ENCODE measurements at regions not wholly inside any gene's neighbourhood (a gene's known extent, or its start where the extent isn't known, plus 50 kb on each side); places are given as distances from the start of the nearest gene placed in this dataset.
A peak's percentile ranks its signal among the peaks of the same experiment; 100 is the strongest.

DNA sequence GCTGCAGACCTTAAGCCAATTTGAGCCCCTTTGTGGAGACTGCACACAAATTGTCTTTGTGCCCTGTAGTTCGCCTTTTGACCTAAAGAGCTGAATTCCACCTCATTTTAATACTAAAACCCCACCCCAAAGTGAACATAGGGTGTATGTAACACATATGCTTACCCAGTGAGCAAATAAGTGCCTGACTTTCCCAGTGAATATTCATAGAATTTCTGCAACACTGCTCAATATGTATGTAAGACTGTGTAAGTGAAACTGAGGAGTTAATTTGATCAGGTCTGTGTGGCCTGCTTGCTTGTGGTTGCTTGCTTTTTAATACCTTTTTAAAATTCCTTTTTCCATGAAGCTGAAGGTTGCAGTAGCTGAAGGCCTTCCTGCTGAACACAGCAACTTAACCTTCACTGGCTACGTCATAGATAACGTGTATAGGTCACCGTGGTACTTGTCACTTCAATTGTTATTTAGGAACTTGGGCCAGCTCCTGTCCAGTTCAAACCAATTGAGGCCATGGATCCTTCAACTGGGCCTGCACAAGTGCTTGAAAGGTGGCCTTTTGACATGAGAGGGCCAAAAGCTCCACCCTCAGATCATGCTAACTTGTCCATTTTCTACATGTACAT is 131.7 kb upstream of the BTBD3 start:
- DNase-seq (ENCODE audit: extremely low read depth, low read depth, low spot score) = no peak

DNA sequence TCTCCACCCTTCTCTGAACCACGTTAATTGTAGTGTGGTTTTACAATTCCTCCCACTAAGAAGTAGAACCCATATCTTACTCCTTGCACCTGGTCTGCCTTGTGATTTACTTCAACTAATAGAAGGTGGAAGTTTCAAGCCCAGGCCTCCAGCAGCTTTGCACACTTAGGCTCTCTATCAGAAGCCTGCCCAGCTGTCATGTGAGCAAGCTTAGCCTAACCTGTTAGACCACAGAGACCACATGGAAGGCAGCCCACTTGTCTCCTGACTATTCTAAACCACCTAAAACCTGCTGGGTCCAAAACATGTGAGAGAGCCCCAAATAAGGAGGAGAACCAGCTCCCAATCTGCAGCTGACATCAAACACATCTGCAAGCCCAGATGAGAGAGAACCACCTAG is 127.6 kb upstream of the BTBD3 start:
- DNase-seq (ENCODE audit: extremely low read depth, low read depth, low spot score) = no peak

DNA sequence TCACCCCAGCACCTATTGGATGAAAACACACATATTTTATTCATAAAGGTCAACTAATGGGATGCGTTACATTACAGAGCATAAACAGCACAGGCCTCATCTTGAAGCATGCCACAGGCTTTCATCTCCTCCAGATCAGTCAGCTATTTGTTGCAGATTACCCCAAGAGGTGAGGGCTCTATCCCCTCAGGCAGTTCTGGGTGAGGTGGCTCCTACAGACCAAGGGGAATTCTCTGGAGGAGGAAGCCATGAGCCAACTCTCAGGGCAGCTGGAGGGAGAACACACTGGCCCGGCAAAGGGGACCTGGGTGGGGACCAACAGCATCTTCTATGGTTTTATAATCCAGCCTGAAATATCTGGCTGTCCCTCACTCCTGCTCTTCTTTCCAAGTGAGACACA is 126.4 kb upstream of the BTBD3 start:
- no peak for DNase-seq (ENCODE audit: extremely low read depth, low read depth, low spot score)

DNA sequence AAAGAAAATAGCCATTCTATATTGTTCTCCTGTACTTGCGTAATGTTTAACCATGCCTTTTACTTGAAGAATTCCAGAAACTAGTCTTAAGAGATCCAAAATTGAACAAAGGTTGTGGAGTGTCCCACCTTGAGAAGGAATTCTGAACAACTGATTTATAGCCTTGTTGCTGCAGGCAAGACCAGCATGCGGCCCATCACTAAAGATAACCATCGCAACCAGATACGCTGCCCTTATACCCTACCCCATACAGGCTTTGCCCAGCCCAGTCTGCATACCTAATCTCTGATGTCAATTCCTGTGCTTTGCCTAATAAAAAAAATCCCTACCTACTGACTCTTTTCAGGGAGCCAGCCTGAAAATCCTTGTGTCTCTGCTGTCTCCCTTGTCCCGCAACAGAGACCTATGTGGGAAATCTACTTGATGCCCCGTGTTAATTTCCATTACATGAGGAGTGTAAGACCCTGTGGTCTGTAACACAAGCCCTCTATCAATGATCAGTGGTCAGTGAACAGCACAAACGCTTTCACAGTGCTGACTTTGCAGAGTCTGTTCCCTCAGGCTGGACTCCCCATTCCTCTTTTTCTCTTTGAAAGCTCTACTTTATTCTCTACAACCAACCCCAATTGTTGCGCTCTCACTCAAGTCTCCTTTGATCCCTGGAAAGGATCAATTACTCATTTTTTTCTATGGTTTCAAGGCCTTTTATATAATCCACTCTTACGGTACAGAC is 125.7 kb upstream of the BTBD3 start:
- DNase-seq (ENCODE audit: extremely low read depth, low read depth, low spot score) = no peak

DNA sequence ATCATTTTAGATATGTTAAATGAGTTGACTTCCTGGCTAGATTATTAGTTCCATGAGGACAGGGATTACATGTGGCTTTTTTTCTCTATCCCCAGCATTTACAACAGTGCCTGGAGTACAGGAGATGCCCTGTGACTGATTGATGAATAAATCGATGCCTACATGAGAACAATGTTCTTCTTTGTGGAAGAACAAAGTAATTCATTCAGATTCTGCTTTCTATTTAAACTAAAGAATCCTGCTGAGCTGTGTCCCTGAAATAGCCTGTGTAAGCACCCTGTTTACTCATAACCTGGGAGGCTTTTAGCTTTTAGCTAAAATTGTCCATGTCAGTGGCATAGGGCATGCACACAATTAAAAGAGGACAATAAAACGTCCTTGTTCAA is 125.1 kb upstream of the BTBD3 start:
- no peak for DNase-seq (ENCODE audit: extremely low read depth, low read depth, low spot score)

DNA sequence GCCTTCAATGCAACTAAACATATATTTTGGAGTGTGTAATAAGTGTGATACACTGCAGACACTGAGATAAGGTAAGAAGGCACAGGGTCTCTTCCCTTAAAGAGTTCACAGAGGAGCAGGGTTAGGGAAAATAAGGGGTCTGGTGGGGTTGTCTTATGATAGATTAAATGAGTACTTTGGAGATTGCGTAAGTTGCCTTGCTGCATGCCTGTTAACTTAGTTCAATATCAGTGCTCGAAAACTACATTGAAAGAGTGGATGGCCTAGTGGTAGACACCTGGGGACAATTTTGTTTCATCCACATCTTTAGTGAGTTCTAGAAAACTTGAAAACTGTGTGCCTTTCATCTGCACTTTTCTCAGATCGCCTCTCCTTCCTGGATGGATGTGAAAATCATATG is 123.2 kb upstream of the BTBD3 start:
- DNase-seq (ENCODE audit: extremely low read depth, low read depth, low spot score) = no peak

DNA sequence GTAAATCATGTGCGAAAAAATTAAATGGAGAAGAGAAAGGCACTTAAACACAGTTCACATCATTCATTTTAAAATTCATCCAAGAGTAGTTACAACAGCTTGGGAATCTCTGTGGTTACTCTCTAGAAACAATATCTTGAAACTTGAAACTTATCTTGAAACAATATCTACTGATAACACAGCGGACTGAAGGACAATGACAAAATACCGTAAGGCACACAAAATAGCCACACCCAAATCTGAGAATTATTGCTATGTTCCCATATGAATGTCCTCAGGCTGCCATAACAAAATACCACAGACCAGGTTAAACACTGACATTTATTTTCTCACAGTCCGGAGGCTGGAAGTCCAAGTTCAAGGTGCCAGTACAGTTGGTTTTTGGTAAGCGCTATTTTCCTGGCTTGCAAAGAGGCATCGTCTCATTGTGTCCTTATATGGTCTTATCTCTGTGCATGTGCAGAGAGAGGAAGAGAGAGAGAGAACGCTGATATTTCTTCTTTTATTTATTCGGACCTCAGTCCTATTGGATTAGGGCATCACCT is 122.5 kb upstream of the BTBD3 start:
- no peak for DNase-seq (ENCODE audit: extremely low read depth, low read depth, low spot score)

DNA sequence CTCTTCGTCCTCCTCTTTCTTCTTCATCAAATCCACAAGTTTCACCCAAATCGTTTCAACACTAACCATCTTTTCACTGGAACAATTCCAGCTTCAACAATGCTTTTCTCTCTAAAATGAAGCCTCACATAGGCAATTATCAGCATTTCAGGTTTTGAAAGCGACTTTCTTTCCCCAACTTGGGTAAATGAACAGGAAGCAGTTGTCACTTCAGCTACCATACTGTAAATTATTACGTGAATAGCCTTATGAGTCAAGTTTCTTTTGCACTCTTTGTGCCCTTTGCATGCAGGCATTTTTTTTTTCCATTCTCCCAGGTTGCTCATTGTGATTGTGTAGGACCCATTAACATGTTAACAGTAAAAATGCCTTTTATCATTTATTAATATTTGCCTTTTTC is 121.7 kb upstream of the BTBD3 start:
- DNase-seq (ENCODE audit: extremely low read depth, low read depth, low spot score) = peak; percentile 65

DNA sequence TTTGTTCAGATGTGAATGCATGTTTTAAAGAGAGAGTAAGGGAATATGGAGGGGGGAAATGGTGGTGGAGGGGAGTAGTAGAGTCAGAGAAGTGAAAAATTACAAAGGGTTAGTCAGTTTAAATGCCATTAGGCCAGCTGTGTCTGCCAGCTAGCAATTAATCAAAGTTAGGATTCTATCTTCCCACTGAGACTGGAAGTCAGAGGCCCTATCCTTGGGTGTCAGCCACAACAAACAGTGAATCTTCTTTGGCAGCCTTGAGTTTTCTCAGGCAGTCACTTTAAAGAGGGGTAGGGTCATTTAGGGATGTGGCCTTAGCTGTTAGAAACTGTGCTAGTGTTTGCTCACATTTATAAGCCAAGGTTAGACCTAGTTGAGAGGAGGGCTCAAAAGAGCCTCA is 120.5 kb upstream of the BTBD3 start:
- DNase-seq (ENCODE audit: extremely low read depth, low read depth, low spot score) = no peak

DNA sequence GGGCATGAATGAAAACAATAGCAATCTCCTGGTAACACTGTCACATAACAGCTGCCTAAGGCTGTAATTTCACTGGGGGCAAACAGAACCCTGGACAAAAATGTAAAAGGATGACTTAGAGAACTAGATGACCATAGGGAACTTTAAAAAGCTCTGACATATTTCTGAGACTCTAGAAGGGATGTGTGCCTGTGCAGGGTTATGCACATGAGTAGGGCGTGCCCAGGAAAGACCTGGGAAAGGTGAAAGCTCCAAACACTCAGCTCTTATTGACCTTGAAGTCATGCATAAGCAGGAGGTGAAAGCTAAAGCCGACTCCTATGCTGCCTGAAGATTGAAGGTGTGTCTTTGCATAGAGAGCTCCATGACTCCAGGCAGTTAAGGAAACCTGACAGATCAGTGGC is 118.4 kb upstream of the BTBD3 start:
- DNase-seq (ENCODE audit: extremely low read depth, low read depth, low spot score) = no peak

DNA sequence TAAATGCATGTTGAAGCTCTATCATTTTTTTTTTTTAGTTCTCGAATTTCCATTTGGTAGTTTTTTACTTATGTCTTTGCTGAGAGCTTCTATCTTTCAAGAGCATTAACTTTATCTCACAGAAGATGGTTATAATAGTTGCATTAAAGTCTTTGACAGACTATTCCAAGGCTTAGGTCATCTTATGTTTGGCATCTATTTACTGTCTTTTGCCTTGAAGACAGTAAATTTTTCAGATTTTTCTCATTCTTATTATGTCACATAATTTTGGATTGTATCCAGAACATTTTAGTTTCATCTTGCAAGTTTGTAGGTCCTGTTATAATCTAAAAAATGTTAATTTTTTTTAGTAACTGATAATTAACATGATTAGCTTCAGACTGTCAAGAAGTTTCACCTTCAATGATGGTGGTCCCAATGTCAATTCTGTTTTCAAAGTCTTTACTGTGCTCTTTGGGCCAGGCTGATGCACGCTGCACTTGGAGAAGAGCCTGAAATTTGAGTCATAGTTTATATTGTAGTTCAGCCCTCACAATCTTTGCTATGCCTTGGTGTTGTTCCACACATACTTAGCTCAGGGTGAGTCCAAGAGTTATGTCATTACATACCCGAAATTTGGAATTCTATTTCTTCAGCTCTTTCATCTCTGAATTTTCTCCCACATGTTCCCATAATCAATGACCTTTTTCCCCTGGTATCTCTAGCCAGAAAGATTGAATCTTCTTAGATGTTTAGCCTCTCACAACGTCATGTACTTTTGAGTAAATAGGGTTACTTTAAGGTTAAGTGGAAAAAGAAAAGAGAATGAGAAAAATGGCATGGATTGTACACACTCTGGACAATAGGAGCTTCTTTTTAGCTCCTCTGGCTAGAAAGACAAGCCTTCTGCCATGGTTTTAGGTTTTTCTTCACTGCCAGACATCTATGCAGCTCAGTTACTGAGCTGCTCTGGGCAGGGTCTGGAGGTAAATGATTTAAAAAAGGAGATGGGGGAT is 110.3 kb upstream of the BTBD3 start:
- no peak for DNase-seq (ENCODE audit: extremely low read depth, low read depth, low spot score)

DNA sequence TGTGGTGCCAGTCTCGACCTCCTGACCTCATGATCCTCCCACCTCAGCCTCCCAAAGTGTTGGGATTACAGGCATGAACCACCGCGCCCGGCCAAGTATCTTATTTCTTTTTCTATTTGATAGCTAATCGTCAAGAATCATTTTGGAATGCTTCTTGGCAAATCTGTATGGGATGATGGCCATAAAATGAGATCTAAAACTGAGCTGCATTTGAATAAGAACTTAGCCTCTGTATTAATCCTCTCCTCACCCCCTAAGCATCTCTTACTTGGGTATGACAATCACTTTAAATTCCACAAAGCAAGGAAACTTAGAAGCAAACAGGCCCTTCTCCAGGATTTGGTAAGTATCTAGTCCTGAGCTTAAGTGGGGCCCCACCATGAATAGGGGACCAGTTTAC is 108.9 kb upstream of the BTBD3 start:
- DNase-seq (ENCODE audit: extremely low read depth, low read depth, low spot score) = no peak

DNA sequence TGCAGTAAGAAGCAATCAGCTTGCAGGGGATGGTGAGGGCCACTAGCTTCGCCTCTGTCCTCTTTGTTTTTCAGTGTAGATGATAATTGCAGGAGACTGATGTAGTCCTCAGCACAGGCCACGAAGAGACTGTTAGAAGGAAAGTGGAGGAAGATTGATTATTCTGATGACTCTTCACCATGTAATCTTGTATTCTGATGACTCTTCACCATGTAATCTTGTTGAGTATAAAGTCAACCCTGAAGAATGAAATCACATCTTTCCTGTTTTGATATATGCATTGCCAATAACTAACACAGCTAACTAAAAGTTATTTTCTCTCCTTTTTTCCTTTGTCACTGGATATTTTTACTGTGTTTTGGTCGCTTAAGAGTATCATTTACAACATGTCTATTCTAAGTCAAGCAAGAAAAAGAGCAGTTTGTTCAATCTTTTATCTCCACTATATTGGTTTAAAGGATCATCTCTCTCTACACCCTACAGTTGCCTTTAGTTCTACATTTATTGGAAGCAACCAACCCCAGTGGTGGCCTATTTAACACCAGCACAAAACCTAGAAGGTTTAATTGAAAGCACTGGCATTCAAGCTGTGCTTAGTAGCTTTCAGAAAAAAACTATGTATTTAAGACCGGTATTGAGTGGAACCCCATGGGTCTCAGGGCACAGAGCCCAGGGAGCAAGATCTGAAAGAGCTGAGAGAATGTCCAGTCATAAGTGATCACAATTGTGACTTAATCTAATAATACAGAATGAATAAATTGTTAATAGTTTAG is 107.2 kb upstream of the BTBD3 start:
- no peak for DNase-seq (ENCODE audit: extremely low read depth, low read depth, low spot score)

DNA sequence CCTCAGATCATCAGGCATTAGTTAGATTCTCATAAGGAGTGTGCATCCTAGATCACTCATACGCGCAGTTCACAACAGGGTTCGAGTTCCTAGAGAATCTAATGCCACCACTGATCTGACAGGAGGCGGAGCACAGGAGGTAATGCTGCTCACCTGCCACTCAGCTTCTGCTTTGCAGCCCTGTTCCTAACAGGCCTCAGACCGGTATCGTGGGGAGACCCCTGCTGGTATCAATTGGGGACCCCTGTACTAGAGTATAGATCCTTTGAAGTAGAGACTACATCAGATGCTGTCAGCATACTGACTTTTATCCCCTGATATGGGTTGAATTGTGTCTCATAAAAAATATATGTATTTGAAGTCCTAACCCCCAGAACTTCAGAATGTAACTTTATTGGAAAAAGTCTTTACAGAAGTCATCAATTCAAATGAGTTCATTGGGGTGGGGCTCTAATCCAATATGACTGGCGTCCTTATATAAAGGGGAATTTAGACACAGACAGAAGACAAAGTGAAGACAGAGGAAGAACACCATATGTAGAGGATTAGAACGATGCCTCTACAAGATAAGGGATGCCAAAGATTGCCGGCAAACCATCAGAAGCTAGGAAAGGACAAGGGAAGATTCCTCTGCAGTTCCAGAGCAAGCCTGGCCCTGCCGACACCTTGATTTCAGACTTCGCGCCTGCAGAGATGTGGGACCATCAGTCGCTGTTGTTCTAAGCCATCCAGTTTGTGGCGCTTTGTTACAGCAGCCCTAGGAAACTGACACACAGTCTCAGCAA is 104.4 kb upstream of the BTBD3 start:
- DNase-seq (ENCODE audit: extremely low read depth, low read depth, low spot score) = no peak

DNA sequence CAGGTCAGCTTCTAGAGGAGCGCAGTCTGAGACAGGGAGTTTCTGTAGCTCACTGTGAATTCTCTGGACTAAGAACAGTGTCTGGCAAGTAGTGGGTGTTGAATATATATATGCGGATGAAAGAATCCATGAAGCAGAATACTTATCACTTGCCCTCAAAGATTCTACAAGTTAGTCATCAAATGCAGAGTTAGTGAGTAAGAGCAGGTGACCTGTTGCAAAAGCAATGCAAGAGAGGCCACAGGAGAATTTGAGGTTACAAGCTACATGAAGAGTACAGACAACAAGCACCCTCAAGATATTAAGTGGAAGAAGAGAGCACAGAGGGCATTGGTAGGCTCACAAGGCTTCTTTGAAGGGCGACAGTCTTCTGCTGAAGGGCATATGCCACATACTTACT is 103.4 kb upstream of the BTBD3 start:
- no peak for DNase-seq (ENCODE audit: extremely low read depth, low read depth, low spot score)

DNA sequence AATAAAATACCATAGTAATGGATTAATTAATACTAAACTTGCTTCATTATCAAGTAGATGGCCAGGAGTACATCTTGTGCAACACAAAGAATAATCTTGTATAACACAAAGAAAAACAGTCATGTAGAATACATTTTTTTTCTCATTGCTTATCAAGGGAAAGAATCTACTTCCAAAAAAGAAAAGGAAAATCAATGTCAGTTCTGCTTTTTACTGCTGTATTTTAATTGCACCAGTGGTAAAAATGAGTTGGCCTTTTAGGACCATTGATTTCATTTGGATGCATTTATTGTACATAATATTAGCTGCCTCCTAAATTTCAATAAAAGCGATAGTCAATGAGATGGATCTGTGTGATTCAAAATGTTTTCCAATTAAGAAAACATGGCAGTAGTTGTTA is 96.9 kb upstream of the BTBD3 start:
- DNase-seq (ENCODE audit: extremely low read depth, low read depth, low spot score) = no peak

DNA sequence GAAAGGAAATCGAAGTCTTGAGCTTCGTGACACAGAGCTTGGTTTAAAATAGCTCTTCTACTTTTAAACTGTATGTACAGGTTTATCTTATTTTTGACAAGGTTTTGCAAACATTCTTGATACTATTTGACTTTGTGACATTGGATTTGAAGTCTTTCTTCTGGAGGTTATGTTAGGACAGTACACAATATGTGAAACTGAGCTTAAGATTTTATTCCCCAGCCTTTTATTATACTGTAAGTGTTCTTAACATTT is 95.2 kb upstream of the BTBD3 start:
- DNase-seq (ENCODE audit: extremely low read depth, low read depth, low spot score) = no peak

DNA sequence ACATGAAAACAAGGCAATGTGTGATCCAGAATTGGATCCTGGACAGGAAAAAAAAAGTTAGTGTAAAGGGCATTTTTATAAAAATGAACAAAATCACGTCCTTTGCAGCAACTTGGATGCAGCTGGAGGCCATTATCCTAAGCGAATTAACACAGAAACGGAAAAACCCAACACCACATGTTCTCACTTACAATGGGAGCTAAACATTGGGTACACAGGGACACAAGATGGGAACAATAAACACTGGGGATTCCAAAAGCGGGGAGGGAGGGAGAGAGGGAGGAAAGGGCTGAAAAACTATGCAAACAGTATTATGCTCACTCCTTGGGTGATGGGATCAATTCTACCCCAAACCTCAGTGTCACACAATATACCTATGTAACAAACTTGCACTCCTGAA is 91.4 kb upstream of the BTBD3 start:
- DNase-seq (ENCODE audit: extremely low read depth, low read depth, low spot score) = no peak

DNA sequence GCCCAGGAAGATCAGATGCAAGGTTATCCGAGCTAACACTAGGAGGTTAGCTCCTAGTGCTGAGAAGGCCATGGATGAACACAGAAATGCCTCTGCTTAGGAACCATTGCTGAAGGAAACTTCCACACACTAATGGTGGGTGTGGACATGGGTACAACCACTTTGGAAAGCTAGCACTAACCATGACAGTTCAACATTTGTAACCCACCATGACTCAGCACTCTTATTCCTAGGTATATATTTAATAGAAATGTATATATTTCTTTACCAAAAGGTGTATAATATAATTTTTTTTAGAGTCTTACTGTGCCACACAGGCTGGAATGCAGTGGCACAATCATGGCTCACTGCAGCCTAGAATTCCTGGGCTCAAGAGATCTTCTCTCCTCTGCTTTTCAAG is 85.3 kb upstream of the BTBD3 start:
- no peak for DNase-seq (ENCODE audit: extremely low read depth, low read depth, low spot score)

DNA sequence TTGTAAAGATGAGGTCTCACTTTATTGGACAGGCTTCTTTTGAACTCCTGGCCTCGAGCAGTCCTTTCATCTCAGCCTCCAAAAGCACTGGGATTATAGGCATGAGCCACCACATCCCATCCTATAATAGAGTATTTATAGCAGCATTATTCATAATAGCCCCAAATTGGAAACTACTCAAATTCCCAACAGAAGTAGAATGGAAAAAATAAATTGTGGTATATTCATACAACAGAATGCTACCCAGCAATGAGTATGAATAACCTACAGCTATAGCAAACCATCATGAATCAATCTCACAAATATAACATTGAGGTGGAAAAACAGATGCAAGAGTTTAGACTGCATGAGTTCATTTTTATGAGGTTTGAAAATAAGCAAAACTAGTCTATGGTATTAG is 84.8 kb upstream of the BTBD3 start:
- no peak for DNase-seq (ENCODE audit: extremely low read depth, low read depth, low spot score)
